HG03103 (cell line): ENCODE measurements at regions not wholly inside any gene's neighbourhood (a gene's known extent, or its start where the extent isn't known, plus 50 kb on each side); places are given as distances from the start of the nearest gene placed in this dataset.
"Not testable (repeated sequence)": the region's sequence is repeated elsewhere in the genome, so short reads cannot be mapped to it uniquely, and the experiment has no call there.

Experiments used
- ATAC-seq: cut with Tn5 transposase; IDR thresholded peaks from one replicate; pipeline ENCODE4 v1.9.1; 2021; ENCODE audit warnings: low read depth; ENCODE audit not compliant: unreplicated experiment

DNA sequence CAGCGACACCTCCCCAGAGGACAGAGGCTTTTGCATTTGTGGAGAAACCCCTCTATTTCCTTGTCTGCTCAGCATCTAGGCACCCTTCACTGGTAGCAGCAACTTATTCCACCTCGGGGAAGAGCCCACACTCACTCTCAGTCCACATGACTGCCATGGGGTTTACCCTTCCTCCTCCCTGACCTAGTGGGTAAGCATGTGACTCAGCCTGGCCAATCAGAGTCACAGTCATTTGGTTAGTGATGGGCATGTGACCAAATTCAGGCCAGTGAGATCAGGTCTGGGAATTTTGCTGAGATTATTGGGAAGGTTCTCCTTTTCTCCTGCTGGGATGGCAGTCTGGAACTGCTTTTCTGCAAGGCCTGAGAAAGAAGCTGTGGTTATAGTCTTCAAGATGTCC, 145.7 kb upstream of the PHACTR3 start:
- ATAC-seq = no peak

DNA sequence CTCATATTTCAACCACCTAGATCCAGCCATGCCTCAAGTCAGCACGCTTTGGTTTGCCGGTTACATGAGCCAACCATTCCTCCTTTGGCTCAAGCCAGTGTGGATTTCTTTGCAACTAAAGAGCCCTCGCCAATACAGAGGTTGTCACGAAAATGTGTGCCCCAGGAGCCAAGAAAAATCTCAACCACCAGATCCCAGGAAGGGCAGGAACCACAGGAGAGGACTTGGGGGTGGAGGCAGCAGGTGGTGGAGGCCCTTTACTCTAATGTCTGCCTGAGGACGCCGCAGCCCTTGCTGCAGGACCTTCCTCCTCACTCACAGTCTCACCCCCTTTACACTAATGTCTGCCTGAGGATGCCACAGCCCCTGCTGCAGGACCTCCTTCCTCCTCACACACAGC, 144.8 kb upstream of the PHACTR3 start:
- no peak for ATAC-seq

GRCh38 chr20:59460352-59460751, 144.0 kb upstream of the PHACTR3 start:
- ATAC-seq = no peak

- no peak for ATAC-seq
Observed at GRCh38 chr20:59461526-59461925, 142.8 kb upstream of the PHACTR3 start.

GRCh38 chr20:59462249-59462648, 142.1 kb upstream of the PHACTR3 start:
- no peak for ATAC-seq

DNA sequence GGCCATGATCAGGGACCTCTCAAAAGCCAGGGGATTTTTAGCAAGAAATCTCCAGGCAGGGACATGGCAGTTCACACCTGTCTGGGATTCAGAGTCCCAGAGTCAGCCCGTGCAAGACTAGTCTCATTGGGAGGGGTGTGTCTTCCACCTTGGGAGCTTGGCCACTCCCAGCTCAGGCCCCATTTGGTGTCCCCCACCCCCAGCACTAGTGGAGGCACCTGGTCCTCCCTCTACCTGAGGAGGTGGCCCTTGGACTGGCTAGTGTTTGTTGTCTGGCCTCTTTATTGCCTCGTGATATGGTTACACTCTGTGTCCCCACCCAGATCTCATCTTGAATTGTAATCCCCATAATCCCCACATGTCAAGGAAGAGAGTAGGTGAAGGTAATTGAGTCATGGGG, 140.8 kb upstream of the PHACTR3 start:
- ATAC-seq = no peak

DNA sequence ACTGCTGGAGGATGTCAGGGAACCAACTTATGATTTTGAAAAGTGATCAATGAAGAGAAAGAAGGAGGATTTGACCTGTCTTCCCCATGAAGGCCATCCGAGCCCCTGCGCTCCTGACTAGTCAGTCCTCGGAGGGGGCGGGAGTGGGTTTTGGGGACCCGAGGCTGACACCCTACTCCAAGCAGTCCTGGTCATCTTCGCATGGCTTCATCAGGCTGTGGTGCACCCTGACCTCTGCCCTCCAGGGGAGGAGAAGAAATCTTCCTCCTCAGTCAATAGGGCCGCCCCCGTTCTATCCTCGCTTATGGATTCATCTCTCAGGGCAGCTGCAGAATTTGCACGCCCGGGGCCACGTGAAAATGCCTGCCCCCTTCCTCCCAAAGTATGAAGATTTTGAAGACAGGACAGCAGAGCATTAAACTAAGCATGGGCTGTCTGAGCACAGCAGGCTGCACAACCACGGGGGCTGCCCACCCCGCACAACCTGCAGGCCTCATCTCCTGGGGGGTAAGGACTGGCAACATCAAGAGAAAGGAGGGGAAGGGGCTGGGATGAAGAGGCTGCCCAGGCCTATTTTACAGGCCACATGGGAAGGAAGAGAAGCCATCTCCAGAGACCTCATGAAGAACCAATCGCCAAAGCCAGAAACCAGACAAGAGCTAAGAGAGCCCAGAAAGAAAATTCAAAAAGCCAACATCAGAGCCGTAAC, 138.1 kb upstream of the PHACTR3 start:
- ATAC-seq = no peak

GRCh38 chr20:59468831-59469230, 135.5 kb upstream of the PHACTR3 start:
- ATAC-seq = no peak

DNA sequence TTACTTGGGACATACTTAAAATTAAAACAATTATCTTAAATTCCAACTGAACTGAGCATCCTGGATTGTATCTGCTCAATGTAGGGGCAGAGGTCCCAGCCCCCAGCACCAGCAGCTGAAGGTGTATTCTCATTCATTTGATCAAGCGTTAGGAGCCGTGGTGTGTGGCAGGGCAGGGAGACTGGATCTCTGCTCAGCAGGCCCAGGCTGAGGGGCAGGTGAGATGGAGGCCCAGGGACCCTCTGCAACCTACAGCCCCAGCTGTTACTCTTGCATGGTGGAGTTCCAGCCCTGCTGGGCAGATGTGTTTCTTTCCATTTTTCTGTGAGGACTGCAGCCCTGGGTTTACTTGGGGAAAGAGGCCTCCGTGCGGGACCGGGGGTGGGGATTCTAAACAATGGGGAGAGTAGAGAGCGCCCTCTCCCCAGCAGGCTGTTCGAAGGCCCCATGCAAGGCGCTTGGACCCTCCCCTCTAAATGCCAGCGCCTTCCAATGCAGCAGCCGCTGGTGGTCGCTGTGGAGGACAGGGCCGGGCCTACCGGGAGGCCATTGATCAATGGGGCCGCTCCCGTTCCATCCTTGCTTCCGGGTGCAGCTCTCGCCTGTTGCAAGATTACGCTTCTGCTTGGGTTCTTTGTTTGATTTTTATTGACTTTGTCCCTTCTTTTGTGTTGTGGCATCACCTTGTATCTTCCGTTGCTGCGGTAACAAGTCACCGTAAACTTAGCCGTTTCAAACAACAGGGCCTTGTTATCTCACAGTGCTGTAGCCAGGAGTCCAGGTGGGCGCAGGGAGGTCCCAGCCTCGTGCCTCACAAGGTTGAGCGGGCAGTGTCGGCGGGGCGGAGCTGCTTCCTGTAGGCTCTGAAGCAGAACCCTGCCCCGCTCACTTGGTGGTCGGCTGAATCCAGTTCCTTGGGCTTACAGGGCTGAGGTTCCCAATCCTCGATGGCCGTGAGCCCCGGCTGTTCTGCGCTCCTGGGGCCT, 134.8 kb upstream of the PHACTR3 start:
- no peak for ATAC-seq

- ATAC-seq = no peak
Observed at GRCh38 chr20:59470521-59470920, 133.8 kb upstream of the PHACTR3 start.

- ATAC-seq = no peak
Observed at GRCh38 chr20:59471653-59472421, 132.5 kb upstream of the PHACTR3 start.

GRCh38 chr20:59473742-59474141, 130.6 kb upstream of the PHACTR3 start:
- no peak for ATAC-seq

DNA sequence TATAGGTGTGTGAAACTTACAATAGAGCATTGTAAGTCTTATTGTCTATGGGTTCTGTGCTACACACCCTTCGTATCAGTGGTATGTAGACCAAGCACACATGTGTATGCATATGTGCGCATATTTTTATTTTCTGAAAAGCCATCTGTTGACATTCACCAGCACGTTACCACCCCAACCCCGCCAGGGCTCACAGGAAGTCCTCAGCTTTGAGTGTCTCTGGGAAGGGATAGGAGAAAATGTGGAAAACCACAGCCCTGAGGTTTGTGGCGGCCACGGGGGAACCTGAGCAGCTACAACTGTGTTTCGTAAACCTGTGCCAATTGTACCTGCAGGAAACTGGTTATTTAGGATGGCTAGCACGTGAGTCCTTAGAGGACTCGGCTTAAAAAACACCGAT, 123.3 kb upstream of the PHACTR3 start:
- no peak for ATAC-seq

GRCh38 chr20:59481477-59482018, 122.8 kb upstream of the PHACTR3 start:
- ATAC-seq = no peak

- ATAC-seq = no peak
Observed at GRCh38 chr20:59482351-59483187, 121.8 kb upstream of the PHACTR3 start.

DNA sequence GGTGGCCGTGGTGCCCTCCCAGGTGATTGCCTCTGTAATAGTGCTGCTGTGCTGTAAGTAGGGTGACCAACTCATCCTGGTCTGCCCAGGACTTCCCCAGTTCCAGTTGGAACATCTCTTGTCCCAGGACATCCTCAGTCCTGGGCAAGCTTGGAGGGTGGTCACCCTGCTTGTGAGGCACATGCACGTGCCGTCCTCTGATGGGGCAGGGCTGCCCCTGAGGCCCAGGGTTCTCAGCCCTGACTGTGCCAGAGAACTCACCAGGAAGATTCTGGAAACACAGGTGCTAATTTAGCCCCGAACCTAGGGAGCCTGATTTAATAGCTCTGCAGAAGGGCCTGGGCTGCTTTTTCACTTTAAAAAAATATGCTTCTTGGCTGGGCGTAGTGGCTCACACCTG, 120.9 kb upstream of the PHACTR3 start:
- ATAC-seq = no peak

DNA sequence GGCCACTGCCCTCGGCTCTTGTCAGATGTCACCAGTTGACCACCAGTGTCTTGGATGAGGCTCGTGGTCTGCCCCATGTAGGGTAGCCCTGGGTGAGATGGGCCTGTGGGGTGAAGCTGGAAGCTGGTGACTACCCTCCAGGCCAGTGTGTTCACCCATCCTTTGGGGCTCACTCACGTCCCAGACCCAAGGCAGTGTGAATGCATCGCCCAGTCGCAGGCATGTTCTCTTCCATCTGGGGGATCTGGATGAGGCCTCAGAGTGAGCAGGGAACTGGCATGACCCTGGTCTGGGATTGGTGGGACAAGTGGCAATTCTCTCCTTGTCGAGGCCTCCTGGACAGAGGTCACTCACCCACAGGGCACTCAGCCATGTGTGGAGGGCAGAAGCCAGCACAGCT, 120.1 kb upstream of the PHACTR3 start:
- ATAC-seq = no peak

DNA sequence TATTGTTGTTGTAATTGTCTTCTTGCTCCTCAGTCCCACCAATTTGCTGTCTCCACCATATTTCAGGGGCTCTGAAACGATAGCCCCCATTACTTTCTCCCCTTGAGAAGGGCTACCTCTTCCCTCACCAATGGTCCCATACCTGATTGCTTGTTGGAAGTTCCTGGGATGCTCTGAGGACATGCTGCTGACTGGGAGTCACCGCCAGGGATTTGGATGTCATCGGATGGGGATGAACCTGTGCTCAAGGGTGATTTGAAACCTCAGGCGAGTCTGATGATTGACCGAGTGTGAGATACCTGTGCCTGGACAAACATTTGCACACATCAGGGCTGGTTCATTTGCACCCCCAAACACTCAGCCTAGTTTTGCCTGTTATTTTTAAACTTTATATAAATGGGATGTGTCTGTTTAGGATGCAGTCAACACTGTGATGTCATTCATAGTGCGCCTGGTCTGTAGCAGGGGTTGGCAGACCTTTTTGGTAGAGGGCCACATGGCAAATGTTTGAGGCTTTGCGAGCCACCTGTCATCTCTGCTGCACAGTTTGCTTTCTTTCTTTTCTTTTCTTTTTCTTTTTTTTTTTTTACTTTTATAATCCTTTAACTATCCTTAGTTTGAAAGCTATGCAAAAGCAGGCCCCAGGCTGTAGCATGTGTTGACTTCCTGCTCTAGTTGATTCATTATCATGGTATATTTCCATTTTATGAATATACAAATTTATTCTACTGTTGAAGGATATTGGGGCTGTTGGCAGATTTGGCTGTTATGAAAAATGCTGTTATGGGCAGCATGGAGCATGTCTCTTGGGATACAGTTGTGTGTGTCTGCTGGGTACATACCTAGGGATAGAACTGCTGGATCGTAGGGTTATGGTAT, 118.5 kb upstream of the PHACTR3 start:
- no peak for ATAC-seq

GRCh38 chr20:59488459-59488858, 115.9 kb upstream of the PHACTR3 start:
- not testable (repeated sequence) for ATAC-seq
